GM20000 (cell line): ENCODE measurements at regions not wholly inside any gene's neighbourhood (a gene's known extent, or its start where the extent isn't known, plus 50 kb on each side); places are given as distances from the start of the nearest gene placed in this dataset.

Experiments used
- DNase-seq: peaks from one replicate; pipeline ENCODE4 v3.0.0; 2012; ENCODE audit warnings: low spot score
- TF ChIP-seq, protein P1 (sequence below): IDR thresholded peaks from 2 replicates; pipeline ENCODE4 v1.5.1; 2012; ENCODE audit warnings: mild to moderate bottlenecking, control low read depth; ENCODE audit errors: extremely low read depth, missing control alignments

DNA sequence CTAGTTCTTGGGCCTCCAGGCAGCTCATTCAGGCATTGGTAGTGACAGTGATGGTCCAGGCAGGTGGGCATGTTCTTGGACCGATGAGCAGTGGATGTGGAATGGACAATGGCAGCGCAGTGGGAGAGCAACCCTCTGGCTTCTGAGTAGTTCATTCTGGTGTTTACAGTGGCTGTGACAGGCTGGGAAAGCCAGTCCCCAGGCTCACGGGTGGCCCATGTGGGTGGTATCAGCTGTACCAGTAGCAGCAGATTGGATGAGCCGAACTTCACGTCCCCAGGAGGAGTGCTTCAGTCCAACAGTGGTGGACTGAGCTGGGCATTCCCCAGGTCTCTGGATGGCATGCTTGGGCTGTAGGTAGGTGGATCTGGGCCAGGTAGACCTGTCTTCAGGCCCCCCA, 515.6 kb upstream of the ACO1 start:
- TF ChIP-seq, protein P1, sequence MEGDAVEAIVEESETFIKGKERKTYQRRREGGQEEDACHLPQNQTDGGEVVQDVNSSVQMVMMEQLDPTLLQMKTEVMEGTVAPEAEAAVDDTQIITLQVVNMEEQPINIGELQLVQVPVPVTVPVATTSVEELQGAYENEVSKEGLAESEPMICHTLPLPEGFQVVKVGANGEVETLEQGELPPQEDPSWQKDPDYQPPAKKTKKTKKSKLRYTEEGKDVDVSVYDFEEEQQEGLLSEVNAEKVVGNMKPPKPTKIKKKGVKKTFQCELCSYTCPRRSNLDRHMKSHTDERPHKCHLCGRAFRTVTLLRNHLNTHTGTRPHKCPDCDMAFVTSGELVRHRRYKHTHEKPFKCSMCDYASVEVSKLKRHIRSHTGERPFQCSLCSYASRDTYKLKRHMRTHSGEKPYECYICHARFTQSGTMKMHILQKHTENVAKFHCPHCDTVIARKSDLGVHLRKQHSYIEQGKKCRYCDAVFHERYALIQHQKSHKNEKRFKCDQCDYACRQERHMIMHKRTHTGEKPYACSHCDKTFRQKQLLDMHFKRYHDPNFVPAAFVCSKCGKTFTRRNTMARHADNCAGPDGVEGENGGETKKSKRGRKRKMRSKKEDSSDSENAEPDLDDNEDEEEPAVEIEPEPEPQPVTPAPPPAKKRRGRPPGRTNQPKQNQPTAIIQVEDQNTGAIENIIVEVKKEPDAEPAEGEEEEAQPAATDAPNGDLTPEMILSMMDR, result no peak
- DNase-seq, result no peak

DNA sequence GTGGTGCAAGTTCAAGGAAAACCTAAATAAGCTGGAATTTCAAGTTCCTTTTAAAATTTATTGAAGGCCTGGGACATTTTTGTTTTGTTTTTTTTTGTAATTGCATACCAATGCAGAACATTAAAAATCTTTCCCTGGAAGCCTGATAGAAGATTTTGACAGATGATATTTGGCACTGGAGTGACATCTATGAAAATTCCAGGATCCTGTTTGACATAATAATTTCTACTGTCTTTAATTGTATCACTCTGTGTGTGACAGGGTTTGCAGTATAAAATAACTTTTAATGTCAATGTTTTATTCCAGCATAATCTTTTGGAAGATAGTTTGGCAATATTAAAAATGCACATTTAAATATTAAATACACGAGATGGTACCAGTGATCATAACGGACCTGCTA, 514.2 kb upstream of the ACO1 start:
- no peak for DNase-seq
- TF ChIP-seq, protein P1, result no peak

DNA sequence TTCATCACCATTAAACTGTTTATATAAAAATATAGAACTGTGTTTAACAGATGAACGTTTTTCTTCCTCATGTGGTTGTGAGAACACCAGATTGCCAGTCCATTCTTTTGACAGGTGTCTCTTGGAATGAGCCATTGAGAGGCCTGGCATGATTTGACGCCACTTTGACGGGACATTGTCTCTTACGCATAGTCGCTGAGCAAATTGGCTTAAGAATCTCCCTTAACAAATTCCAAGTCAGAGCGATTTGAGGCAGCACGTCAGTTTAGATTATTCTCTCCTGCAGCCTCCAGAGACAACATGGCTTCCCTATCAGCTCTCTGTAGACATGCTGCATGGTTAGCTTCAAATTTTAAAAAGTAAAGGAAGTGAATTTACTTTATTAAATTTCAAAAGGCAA, 510.7 kb upstream of the ACO1 start:
- DNase-seq, result no peak
- TF ChIP-seq, protein P1, result no peak

DNA sequence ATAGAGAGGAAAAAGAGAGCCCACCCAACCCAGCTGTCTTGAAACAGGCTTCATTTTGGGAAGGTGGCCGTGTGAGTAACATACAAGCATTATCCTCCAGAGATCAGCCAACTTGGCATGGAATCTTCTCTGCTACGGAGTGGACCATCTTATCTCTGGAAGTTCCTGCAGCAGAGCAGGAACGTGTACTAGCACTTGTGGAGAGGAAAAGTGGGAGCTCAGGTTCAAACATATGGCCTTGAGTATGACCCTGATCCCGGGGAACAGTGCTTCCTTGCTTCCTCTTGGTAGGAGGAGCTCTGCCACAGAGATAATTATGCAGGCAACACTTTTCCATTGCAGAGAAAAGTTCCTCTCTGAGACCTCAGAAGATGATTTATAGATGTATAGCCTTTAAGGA, 490.4 kb upstream of the ACO1 start:
- no peak for DNase-seq
- TF ChIP-seq, protein P1, result no peak

DNA sequence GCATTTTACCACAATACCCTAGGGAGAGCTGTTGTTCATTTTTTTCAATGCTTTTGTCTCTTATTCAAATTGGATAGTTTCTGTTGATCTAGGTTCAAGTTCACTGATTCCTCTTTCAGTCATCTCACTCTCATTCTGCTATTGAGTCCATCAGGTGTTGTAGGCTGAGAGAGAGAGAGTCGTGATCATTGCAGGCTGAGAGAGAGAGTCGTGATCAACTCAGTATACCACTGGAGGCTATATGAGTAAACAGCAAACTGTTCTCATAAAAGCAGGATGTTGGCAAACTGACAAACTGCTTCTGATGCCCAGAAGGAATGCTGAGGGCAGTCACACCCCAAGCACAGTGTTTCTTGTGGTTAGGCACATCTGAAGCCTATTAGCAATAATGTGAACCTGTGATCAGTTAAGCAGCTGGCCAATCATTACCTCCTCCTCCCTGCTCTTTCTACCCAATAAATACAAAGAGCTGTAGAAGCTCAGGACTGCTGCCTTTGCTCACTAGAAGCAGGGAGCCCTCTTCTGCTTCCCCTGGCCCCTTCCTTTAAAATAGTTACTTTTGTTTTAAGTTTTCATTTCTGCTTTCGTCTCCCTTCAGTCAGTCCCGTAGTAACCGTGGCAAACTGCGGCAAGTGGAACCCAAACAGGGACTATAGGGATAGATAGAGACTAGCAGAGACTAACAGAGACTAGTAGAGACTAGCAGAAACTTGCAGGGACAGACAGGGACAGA, 476.1 kb upstream of the ACO1 start:
- DNase-seq, result no peak
- TF ChIP-seq, protein P1, result no peak

DNA sequence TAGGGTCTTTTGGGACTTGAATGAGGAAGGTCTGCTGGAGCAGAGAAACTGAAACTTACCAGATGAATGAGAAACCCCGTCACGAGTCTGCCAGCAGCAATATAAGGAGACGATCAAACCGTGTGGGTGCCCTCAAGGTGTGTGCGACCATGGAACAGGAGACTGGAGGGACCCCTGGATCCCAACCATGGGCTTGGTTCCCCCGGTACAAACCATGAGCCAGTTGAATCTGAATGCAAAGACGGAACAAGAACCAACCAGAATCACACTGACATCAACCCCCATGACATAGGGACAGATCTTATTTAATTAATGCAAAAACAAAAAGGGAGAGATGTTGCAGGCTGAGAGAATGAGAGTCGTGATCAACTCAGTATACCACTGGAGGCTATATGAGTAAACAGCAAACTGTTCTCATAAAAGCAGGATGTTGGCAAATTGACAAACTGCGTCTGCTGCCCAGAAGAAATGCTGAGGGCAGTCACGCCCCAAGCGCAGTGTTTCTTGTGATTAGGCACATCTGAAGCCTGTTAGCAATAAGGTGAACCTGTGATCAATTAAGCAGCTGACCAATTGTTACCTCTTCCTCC, 475.5 kb upstream of the ACO1 start:
- TF ChIP-seq, protein P1, result no peak
- no peak for DNase-seq

DNA sequence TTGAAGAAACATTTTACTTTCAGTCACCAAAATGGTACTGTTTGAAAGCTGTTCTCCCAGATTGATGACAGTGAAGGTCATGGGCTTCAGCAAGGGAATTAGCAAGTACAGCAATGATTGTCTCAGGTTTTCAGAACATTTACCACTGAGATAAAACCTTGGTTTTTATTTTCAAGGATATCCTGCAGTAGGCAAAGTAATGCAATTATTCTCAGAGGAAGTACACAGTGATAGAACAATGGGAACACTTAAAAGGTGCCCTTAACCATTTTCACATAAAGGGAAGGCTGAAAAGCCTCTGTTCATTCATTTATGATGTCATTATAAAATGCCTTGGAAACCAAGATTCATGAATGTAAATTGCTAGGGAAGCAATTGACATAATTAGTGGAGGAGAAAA, 471.8 kb upstream of the ACO1 start:
- no peak for DNase-seq
- TF ChIP-seq, protein P1, result no peak
